HepG2 (cell line): ENCODE measurements at regions not wholly inside any gene's neighbourhood (a gene's known extent, or its start where the extent isn't known, plus 50 kb on each side); places are given as distances from the start of the nearest gene placed in this dataset.

Source experiments
- ATAC-seq: fragments of 200-7000 bp; cut with Tn5 transposase; 3 replicates; pipeline ENCODE4 v1.9.1; 2020; ENCODE audit warnings: mild to moderate bottlenecking, moderate library complexity
- BruUV-seq: library from RNA; stranded (reverse); fragments of 400-500 nt; replicated peaks from 2 replicates; lab custom pipeline; 2021; lab: Mats Ljungman, UMichigan
- CTCF ChIA-PET: fragments of 300-600 bp; formaldehyde crosslinking; extraction: SDS; loops from one replicate; lab custom pipeline; 2021; ENCODE audit warnings: low total read pairs, inconsistent platforms, low intra/inter-chr PET ratio; lab: Yijun Ruan, JAX
- POLR2A ChIA-PET: fragments of 350-600 bp; sonication (Branson Sonifier 250); formaldehyde crosslinking; loops from one replicate; lab custom pipeline; 2020; ENCODE audit warnings: antibody characterized with exemption, inconsistent platforms; lab: Yijun Ruan, JAX
- DNase-seq: peaks from one replicate; pipeline ENCODE4 v3.0.0-alpha.2; 2015; ENCODE audit warnings: low spot score
- FAIRE-seq: peaks from 3 replicates; lab custom pipeline; 2011; peaks lifted over from hg19 to GRCh38; lab: Jason Lieb, UNC
- H2AFZ ChIP-seq: one replicate; pipeline ENCODE4 v1.6.1; 2011; ENCODE audit warnings: low read length, inconsistent platforms
- H3K27ac ChIP-seq: fragments of 300-600 bp; 3 replicates; pipeline ENCODE4 v1.8.0; 2011; ENCODE audit warnings: mixed run types, mild to moderate bottlenecking, mixed read lengths, low read length, inconsistent platforms; ENCODE audit not compliant: insufficient read depth; ENCODE audit errors: extremely low read length
- H3K27me3 ChIP-seq, 2 experiments: fragments of 200-600 bp in 1 of 2; 2 replicates in 1 of 2; 3 replicates in 1 of 2; pipeline versions ENCODE4 v1.6.0 to v1.8.0; 2011; ENCODE audit warnings: low read length in 2 of 2, mild to moderate bottlenecking in 2 of 2, moderate library complexity in 2 of 2, inconsistent platforms in 1 of 2; ENCODE audit not compliant: insufficient read depth in 2 of 2, control insufficient read depth in 1 of 2
- H3K36me3 ChIP-seq, 2 experiments: fragments of 200-600 bp in 1 of 2; replicated peaks in 1 of 2; 2 replicates in 1 of 2; 3 replicates in 1 of 2; pipeline versions ENCODE4 v1.5.1 to v1.8.0; 2011; ENCODE audit warnings: low read length in 2 of 2, inconsistent platforms in 1 of 2; ENCODE audit not compliant: insufficient read depth in 2 of 2, control insufficient read depth in 1 of 2
- H3K4me1 ChIP-seq: 2 replicates; pipeline ENCODE4 v1.5.1; 2012; ENCODE audit warnings: low read length, inconsistent platforms; ENCODE audit not compliant: insufficient read depth
- H3K4me2 ChIP-seq: 2 replicates; pipeline ENCODE4 v1.6.0; 2011; ENCODE audit warnings: low read depth, low read length, inconsistent platforms
- H3K4me3 ChIP-seq, 3 experiments: fragments of 200-600 bp in 1 of 3; sonication (generic), shearing (Covaris generic) in 1 of 3; replicated peaks in 1 of 3; 2 replicates each; pipeline ENCODE4 v1.5.1; 2011 to 2016; ENCODE audit warnings: low read length in 3 of 3, inconsistent platforms in 2 of 3, low read depth in 2 of 3, mild to moderate bottlenecking in 2 of 3, control low read depth in 1 of 3, mixed read lengths in 1 of 3; ENCODE audit not compliant: insufficient read depth in 1 of 3
- H3K79me2 ChIP-seq: one replicate; pipeline ENCODE4 v1.6.1; 2011; ENCODE audit warnings: low read length, inconsistent platforms; ENCODE audit not compliant: insufficient read depth
- H3K9ac ChIP-seq: 2 replicates; pipeline ENCODE4 v1.6.0; 2011; ENCODE audit warnings: mild to moderate bottlenecking, low read depth, low read length, inconsistent platforms; ENCODE audit not compliant: insufficient read depth
- H3K9me3 ChIP-seq: 2 replicates; pipeline ENCODE4 v1.5.1; 2012; ENCODE audit warnings: mild to moderate bottlenecking, low read length
- H4K20me1 ChIP-seq: 2 replicates; pipeline ENCODE4 v1.6.0; 2011; ENCODE audit warnings: inconsistent platforms, mild to moderate bottlenecking, low read length, moderate library complexity; ENCODE audit not compliant: insufficient read depth
- CEBPB ChIP-seq: IDR thresholded peaks from 2 replicates; pipeline ENCODE4 v1.6.1; 2011; ENCODE audit warnings: low read depth, low read length, improper control_type of control experiment, borderline replicate concordance
- ETV5 ChIP-seq: IDR thresholded peaks from 2 replicates; pipeline ENCODE4 v1.6.1; 2018; ENCODE audit warnings: missing biosample characterization, missing genetic modification reagents, inconsistent platforms, borderline replicate concordance
- FOXO4 ChIP-seq: sonication (generic); formaldehyde crosslinking; conservative IDR thresholded peaks from 2 replicates; pipeline ENCODE4 v1.8.1; 2023; ENCODE audit warnings: missing genetic modification reagents
- HDAC2 ChIP-seq: sonication (generic); formaldehyde crosslinking; IDR thresholded peaks from 2 replicates; pipeline ENCODE4 v1.4.0; 2020; ENCODE audit warnings: missing genetic modification reagents
- HIC2 ChIP-seq: sonication (generic); formaldehyde crosslinking; IDR thresholded peaks from 2 replicates; pipeline ENCODE4 v1.9.0; 2022; ENCODE audit warnings: low read depth, missing genetic modification reagents
- SRSF4 ChIP-seq: fragments of 200-400 bp; formaldehyde crosslinking; IDR thresholded peaks from one replicate; pipeline ENCODE4 v1.6.1; 2018; ENCODE audit warnings: mild to moderate bottlenecking, low read depth, low read length, moderate library complexity; ENCODE audit not compliant: poor library complexity, severe bottlenecking
- ZFP36L2 ChIP-seq: sonication (generic); formaldehyde crosslinking; IDR thresholded peaks from 2 replicates; pipeline ENCODE4 v1.4.0; 2020; ENCODE audit warnings: missing genetic modification reagents
- ZNF333 ChIP-seq: sonication (generic); formaldehyde crosslinking; IDR thresholded peaks from 2 replicates; pipeline ENCODE4 v1.4.0; 2020; ENCODE audit warnings: mild to moderate bottlenecking, missing genetic modification reagents, borderline replicate concordance
- ZNF383 ChIP-seq: sonication (generic); formaldehyde crosslinking; IDR thresholded peaks from 2 replicates; pipeline ENCODE4 v1.4.0; 2020; ENCODE audit warnings: missing genetic modification reagents, mild to moderate bottlenecking, borderline replicate concordance
- ZNF441 ChIP-seq: sonication (generic); formaldehyde crosslinking; IDR thresholded peaks from 2 replicates; pipeline ENCODE4 v1.7.0; 2021; ENCODE audit warnings: missing genetic modification reagents, borderline replicate concordance
- ZNF446 ChIP-seq: sonication (generic); formaldehyde crosslinking; IDR thresholded peaks from 2 replicates; pipeline ENCODE4 v1.5.0; 2020; ENCODE audit warnings: mild to moderate bottlenecking, missing genetic modification reagents
- ZNF569 ChIP-seq: sonication (generic); formaldehyde crosslinking; IDR thresholded peaks from 2 replicates; pipeline ENCODE4 v1.5.0; 2020; ENCODE audit warnings: mild to moderate bottlenecking, missing genetic modification reagents, moderate library complexity, borderline replicate concordance
- ZNF629 ChIP-seq: sonication (generic); formaldehyde crosslinking; conservative IDR thresholded peaks from 2 replicates; pipeline ENCODE4 v1.5.0; 2020; ENCODE audit warnings: missing genetic modification reagents
- ZNF672 ChIP-seq: sonication (generic); formaldehyde crosslinking; IDR thresholded peaks from 2 replicates; pipeline ENCODE4 v1.8.1; 2022; ENCODE audit warnings: missing genetic modification reagents
- ZNF747 ChIP-seq: sonication (generic); formaldehyde crosslinking; IDR thresholded peaks from 2 replicates; pipeline ENCODE4 v1.8.1; 2023; ENCODE audit warnings: missing genetic modification reagents, mild to moderate bottlenecking, borderline replicate concordance
- ZSCAN9 ChIP-seq: IDR thresholded peaks from 2 replicates; pipeline ENCODE4 v1.6.1; 2016; ENCODE audit warnings: borderline replicate concordance
- WGBS: methylation state at CpG from one replicate; pipeline ENCODE4 v1.1.6; 2017; ENCODE audit warnings: low lambda C conversion rate; 5-methylcytosine and 5-hydroxymethylcytosine counted together
- in situ Hi-C: cut with HindIII; loops from 2 replicates; pipeline ENCODE4 v1.10.0; 2017; ENCODE audit warnings: low pct_unique_long_range_greater_than_20kb; ENCODE audit not compliant: extremely low pct_ligation_motif_present
- intact Hi-C: fragments of 100-400 bp; cut with micrococcal nuclease; formaldehyde crosslinking; loops from one replicate; pipeline ENCODE4 v1.10.0; 2022; ENCODE audit not compliant: unreplicated experiment

- no peak for FAIRE-seq
- intact Hi-C loops, result no loop called here
- no peaks in the 10 kb centered on the region for H3K27me3 ChIP-seq
- H3K79me2 ChIP-seq, result no peaks in the 10 kb centered on the region
- no peak overlapping the region for H3K9ac ChIP-seq
- H3K4me3 ChIP-seq, result no peak overlapping the region
- WGBS, result 16% methylated on average over 5 of the region's 5 CpGs
- POLR2A ChIA-PET, result no interaction called here
- no TSS peak for BruUV-seq
- H3K4me1 ChIP-seq, result no peaks in the 10 kb centered on the region
- CTCF ChIA-PET, result no interaction called here
- H3K4me2 ChIP-seq, result no peak overlapping the region
- no peak for ATAC-seq
- no peak overlapping the region for H3K27ac ChIP-seq
- TF ChIP-seq HIC2 (CRISPR knock-in tag), result no peak
- TF ChIP-seq ZNF747, result no peak
- no peak for TF ChIP-seq ZNF629 (CRISPR knock-in tag)
- TF ChIP-seq ZNF446 (CRISPR knock-in tag), result no peak
- TF ChIP-seq ZNF441 (CRISPR knock-in tag), result no peak
- no peaks in the 10 kb centered on the region for H3K36me3 ChIP-seq
- DNase-seq, result no peak
- in situ Hi-C loops, result no loop called here
- H3K9me3 ChIP-seq, result 0 out of 2 replicates have a peak, but pooled peaks cover 1% of the 10 kb centered on the region
- H4K20me1 ChIP-seq, result no peaks in the 10 kb centered on the region
- H2AFZ ChIP-seq, result no peak overlapping the region
Measured at GRCh38 chr4:31657859-31658570, 937.8 kb downstream of the PCDH7 start.

GRCh38 chr4:31660916-31661315, 940.7 kb downstream of the PCDH7 start:
- Histone ChIP-seq H2AFZ (no peak overlapping the region), H3K9ac (no peak overlapping the region), H3K9me3 (no peaks in the 10 kb centered on the region), H3K36me3 (no peaks in the 10 kb centered on the region), H3K4me1 (no peaks in the 10 kb centered on the region), H4K20me1 (no peaks in the 10 kb centered on the region), H3K27me3 (no peaks in the 10 kb centered on the region), H3K27ac (no peak overlapping the region), H3K4me2 (no peak overlapping the region), H3K79me2 (no peaks in the 10 kb centered on the region), H3K4me3 (no peak overlapping the region)
- DNase-seq (no peak), FAIRE-seq (no peak), ATAC-seq (no peak)
- in situ Hi-C loops, result no loop called here
- ChIA-PET POLR2A (no interaction called here), CTCF (no interaction called here)
- no TSS peak for BruUV-seq
- intact Hi-C loops, result no loop called here
- 0% methylated on average over 1 of the region's 1 CpG for WGBS
- TF ChIP-seq SRSF4, result no peak
- no peak for TF ChIP-seq ETV5 (CRISPR knock-in tag)
- no peak for TF ChIP-seq HDAC2
- no peak for TF ChIP-seq CEBPB
- no peak for TF ChIP-seq ZSCAN9 (CRISPR knock-in tag)
- no peak for TF ChIP-seq ZFP36L2 (CRISPR knock-in tag)
- TF ChIP-seq ZNF383 (CRISPR knock-in tag), result no peak
- no peak for TF ChIP-seq FOXO4
- TF ChIP-seq ZNF333 (CRISPR knock-in tag), result no peak
- no peak for TF ChIP-seq ZNF569 (CRISPR knock-in tag)
- TF ChIP-seq ZNF672 (CRISPR knock-in tag), result no peak
- no peak for TF ChIP-seq ZNF446 (CRISPR knock-in tag)
